Thyroid gland (tissue), 4 donors: ENCODE measurements at regions not wholly inside any gene's neighbourhood (a gene's known extent, or its start where the extent isn't known, plus 50 kb on each side); places are given as distances from the start of the nearest gene placed in this dataset.

Experiments used
- POLR2A ChIP-seq, 2 donors: fragments of 450-650 bp; IDR thresholded peaks; one replicate each; pipeline ENCODE4 v1.6.1; 2017; ENCODE audit warnings: antibody characterized with exemption in 2 of 2, mild to moderate bottlenecking in 2 of 2, moderate library complexity in 1 of 2
- TF ChIP-seq, protein P1 (sequence below), 6 experiments: fragments of 200-600 bp in 3 of 6; fragments of 450-650 bp in 3 of 6; sonication (generic) in 3 of 6; IDR thresholded peaks; one replicate each; pipeline ENCODE4 v1.5.1; 2016 to 2019; ENCODE audit warnings: antibody characterized with exemption in 6 of 6, mild to moderate bottlenecking in 2 of 6, inconsistent platforms in 1 of 6, moderate library complexity in 1 of 6

DNA sequence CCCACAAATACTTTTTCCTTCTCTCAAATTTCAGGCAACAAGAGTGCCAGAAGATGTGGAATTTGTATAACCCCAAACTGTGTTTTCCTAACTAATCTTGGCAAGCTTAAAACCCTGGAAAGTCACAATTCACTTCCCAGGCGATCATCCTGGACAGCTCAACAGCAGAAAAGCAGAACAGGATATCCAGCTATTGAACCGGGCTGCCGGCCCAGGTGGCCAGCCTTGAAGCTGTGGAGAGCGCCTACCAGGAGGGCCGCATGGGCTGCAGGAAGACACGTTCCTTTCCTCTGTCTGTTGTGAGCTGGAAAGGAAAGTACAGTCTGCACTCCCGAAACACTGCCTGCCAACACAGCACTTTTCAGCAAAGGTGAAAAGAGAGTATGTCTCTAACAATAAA lies 719.7 kb upstream of the MARCKS start:
- TF ChIP-seq, protein P1, sequence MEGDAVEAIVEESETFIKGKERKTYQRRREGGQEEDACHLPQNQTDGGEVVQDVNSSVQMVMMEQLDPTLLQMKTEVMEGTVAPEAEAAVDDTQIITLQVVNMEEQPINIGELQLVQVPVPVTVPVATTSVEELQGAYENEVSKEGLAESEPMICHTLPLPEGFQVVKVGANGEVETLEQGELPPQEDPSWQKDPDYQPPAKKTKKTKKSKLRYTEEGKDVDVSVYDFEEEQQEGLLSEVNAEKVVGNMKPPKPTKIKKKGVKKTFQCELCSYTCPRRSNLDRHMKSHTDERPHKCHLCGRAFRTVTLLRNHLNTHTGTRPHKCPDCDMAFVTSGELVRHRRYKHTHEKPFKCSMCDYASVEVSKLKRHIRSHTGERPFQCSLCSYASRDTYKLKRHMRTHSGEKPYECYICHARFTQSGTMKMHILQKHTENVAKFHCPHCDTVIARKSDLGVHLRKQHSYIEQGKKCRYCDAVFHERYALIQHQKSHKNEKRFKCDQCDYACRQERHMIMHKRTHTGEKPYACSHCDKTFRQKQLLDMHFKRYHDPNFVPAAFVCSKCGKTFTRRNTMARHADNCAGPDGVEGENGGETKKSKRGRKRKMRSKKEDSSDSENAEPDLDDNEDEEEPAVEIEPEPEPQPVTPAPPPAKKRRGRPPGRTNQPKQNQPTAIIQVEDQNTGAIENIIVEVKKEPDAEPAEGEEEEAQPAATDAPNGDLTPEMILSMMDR (IDR thresholded peaks at IDR 0.05): no peak
- TF ChIP-seq POLR2A (IDR thresholded peaks at IDR 0.05): no peak
